PFSK-1 (cell line): ENCODE measurements at regions not wholly inside any gene's neighbourhood (a gene's known extent, or its start where the extent isn't known, plus 50 kb on each side); places are given as distances from the start of the nearest gene placed in this dataset.

Experiments used
- FOXP2 ChIP-seq: optimal IDR thresholded peaks from 2 replicates; pipeline ENCODE3; 2011; ENCODE audit warnings: borderline replicate concordance, control low read depth, inconsistent platforms; ENCODE audit not compliant: insufficient read depth; ENCODE audit errors: extremely low read length, extremely low read depth
- POLR2AphosphoS5 ChIP-seq: IDR thresholded peaks from 2 replicates; pipeline ENCODE4 v1.6.1; 2012; ENCODE audit warnings: low read depth, mild to moderate bottlenecking, control low read depth, low read length, moderate library complexity
- SIN3A ChIP-seq: IDR thresholded peaks from 2 replicates; pipeline ENCODE4 v1.6.1; 2012; ENCODE audit warnings: mild to moderate bottlenecking, low read length, moderate library complexity, borderline replicate concordance; ENCODE audit not compliant: insufficient read depth
- TAF1 ChIP-seq: IDR thresholded peaks from 2 replicates; pipeline ENCODE4 v1.6.1; 2012; ENCODE audit warnings: low read length, control low read depth, borderline replicate concordance; ENCODE audit not compliant: insufficient read depth
- TF ChIP-seq, protein P1 (sequence below), 2 experiments: IDR thresholded peaks; 2 replicates each; pipeline versions ENCODE4 v1.6.1 to v1.8.0; 2011 to 2012; ENCODE audit warnings: low read depth in 2 of 2, low read length in 2 of 2, control low read depth in 1 of 2, inconsistent platforms in 1 of 2, mild to moderate bottlenecking in 1 of 2, moderate library complexity in 1 of 2; ENCODE audit not compliant: insufficient read depth in 1 of 2

DNA sequence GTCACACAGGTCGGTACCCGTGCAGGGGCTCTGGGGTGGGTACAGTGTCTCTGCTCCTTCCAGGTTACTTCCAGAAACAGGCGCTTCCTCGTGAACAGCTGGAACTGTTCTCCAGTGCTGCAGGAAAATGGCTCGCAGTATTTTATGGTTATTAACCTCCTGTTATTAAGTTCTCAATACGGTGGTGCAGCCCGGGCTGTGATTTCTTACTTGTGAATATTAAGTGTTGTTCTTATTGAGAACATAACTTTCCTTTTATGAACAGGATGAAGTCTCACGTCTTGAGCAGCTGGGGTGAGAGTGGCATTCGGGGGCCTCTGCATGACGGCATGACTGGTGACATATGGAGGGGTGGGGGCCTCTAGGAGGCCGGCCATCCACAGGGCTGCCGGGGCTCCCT lies 430.8 kb downstream of the GLRX3 start:
- no peak for TF ChIP-seq TAF1
- no peak for TF ChIP-seq POLR2AphosphoS5
- TF ChIP-seq, protein P1, sequence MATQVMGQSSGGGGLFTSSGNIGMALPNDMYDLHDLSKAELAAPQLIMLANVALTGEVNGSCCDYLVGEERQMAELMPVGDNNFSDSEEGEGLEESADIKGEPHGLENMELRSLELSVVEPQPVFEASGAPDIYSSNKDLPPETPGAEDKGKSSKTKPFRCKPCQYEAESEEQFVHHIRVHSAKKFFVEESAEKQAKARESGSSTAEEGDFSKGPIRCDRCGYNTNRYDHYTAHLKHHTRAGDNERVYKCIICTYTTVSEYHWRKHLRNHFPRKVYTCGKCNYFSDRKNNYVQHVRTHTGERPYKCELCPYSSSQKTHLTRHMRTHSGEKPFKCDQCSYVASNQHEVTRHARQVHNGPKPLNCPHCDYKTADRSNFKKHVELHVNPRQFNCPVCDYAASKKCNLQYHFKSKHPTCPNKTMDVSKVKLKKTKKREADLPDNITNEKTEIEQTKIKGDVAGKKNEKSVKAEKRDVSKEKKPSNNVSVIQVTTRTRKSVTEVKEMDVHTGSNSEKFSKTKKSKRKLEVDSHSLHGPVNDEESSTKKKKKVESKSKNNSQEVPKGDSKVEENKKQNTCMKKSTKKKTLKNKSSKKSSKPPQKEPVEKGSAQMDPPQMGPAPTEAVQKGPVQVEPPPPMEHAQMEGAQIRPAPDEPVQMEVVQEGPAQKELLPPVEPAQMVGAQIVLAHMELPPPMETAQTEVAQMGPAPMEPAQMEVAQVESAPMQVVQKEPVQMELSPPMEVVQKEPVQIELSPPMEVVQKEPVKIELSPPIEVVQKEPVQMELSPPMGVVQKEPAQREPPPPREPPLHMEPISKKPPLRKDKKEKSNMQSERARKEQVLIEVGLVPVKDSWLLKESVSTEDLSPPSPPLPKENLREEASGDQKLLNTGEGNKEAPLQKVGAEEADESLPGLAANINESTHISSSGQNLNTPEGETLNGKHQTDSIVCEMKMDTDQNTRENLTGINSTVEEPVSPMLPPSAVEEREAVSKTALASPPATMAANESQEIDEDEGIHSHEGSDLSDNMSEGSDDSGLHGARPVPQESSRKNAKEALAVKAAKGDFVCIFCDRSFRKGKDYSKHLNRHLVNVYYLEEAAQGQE (IDR thresholded peaks at IDR 0.05; ENCODE audit: insufficient read depth in 1 of 2, low read depth in 2 of 2, low read length in 2 of 2), result no peak
- no peak for TF ChIP-seq SIN3A
- TF ChIP-seq FOXP2, result no peak
